GM18868 (cell line): ENCODE measurements at regions not wholly inside any gene's neighbourhood (a gene's known extent, or its start where the extent isn't known, plus 50 kb on each side); places are given as distances from the start of the nearest gene placed in this dataset.
"Not testable (repeated sequence)": the region's sequence is repeated elsewhere in the genome, so short reads cannot be mapped to it uniquely, and the experiment has no call there.

Source experiments
- ATAC-seq: cut with Tn5 transposase; IDR thresholded peaks from one replicate; pipeline ENCODE4 v1.9.1; 2021; ENCODE audit warnings: mild to moderate bottlenecking, moderate library complexity; ENCODE audit not compliant: unreplicated experiment

- no peak for ATAC-seq
Observed at GRCh38 chr14:71384007-71384845, 477.0 kb downstream of the PCNX1 start.

DNA sequence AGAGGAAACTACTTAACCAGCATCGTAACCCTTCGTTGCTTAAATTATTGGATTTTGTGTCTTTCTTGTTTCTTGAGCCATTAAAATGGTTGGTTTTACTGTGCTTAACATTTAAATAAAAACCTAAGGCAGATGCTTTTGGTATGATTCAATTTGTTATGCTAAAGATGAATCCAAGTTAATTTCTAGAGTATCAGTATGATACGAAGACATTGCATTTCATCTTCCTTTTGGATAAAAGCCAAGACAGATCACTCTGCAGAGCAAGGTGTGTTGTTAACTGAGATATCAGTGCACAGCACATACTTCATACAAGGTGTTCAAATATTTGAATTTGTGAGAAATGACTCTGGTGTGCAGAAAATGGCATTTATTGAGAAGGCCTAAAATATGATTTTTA is 480.5 kb downstream of the PCNX1 start:
- ATAC-seq, result no peak

DNA sequence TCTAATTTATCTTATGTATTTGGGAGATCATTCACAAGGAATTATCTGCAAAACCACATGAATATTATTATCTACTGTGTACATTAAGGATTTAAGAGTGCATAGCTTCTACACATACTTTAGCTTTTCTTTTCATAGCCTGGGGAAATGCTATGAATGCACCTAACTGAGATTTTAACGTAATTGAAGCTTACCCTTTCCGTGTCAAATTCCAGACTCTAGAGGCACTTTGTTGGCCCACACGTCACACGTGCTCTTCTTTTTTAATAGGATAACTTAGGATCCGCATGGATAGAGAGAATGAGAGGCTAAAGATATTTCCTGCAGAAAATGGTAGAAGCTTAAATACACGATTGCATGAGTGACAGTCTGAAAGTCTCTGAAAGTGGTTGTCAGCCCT is 481.1 kb downstream of the PCNX1 start:
- no peak for ATAC-seq

- ATAC-seq, result no peak
Observed at GRCh38 chr14:71388862-71389261, 481.6 kb downstream of the PCNX1 start.

DNA sequence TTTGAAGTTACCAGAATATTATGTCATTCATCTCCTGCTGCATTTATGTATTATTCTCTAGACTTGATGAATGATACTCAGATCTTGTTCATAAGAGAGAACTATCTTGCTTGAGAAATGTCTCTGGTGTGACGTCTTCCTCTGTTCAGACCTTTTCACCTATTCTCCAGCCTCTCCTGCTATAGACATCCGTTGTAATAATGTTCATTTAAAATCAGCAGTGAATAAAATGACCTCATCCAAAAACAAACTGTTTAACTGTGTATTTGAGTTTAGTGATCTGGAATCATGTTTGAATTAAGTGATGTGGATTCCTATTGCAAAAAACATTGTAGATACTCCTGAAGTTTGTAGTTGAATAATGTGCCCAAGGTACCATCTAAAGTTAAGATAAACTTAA is 487.1 kb downstream of the PCNX1 start:
- ATAC-seq, result no peak

DNA sequence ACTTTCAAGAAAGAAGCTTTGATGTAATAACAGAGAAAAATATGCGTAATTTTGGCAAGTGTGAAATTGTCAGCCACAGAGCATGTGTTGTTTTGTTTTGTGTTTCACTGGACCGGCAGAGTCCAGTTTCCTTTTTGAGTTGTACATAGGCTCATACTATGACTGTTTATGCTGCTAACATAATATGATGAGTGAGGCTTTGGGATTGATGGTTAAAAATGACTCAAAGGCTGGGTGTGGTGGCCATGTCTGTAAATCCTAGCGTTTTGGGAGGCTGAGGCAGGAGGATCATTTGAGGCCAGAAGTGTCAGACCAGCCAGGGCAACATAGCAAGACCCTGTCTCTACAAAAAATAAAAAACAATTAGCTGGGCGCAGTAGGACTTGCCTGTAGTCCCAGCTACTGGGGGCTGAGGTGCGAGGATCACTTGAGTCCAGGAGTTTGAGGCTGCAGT is 487.9 kb downstream of the PCNX1 start:
- no peak for ATAC-seq

DNA sequence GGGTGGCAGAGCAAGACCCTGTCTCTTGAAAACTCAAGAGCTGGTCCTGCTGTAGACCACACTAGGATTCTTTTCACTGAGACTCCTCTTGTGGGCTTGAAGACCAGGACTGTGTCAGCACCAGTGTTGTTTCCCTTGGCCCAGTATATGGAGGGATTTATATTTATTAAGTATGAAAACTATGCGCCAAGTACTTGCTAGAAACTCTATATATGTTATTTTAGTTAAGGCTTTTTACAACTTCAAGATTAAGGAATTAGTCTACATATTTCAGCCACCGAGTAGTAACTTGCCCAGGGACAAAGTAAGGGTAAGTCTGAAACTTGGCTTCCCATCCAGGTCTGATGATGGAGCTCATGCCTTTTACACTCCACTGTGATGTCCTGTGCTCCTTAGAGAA is 488.4 kb downstream of the PCNX1 start:
- ATAC-seq, result no peak

DNA sequence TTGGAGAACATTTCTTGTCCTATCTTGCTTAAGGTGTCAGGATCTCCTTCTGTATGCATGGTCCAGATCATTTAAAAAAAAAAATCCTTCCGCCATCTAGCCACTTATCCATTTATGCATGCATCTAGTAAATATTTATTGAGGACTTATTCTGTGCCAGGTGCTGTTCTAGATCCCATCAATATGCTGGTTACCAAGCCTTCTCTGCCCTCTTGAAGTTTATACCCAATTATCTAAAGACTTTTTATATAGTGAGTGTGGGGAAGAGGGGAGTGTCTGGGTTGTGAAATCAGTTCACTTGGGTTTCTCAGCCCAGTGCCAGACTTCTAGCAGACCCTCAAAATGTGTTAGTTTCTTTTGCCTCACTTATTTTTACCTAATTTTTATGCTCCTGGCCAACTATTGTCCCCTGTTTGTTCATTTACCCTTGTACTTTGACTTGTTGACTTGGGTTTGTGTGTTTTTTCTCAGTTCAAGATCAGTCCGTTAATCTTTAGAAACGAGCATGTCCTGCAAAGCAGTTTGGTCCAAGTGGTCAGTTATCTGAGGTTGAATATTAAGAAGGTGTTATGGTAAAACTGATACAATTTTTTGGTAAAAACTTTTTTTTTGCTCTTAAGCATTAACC is 488.9 kb downstream of the PCNX1 start:
- no peak for ATAC-seq

GRCh38 chr14:71397371-71397770 is 490.1 kb downstream of the PCNX1 start:
- ATAC-seq, result no peak

- no peak for ATAC-seq
Observed at GRCh38 chr14:71398450-71398849, 491.2 kb downstream of the PCNX1 start.

GRCh38 chr14:71399057-71399487 is 491.8 kb downstream of the PCNX1 start:
- ATAC-seq, result peak; percentile 70

DNA sequence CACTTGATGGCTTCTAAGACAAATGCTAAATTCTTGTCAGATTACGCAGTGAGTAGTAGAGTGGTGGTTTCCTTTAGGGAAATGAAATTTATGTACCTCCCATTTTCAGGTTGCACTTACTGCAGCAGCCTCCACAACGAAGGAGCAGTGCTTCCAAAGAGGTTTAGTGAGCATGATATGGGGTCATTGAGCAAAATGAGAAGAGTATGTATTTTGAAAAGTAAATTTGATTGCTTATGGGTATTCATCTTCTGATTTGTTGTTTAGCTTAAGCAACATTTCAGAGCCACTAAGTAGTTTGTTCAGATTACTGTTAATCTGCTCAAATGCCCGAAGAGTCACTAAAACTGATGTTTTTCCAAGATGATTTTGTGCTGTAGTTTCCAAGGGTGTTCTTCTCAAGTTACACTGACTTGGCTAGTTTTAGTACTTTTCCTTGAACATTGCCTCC is 493.6 kb downstream of the PCNX1 start:
- peak; percentile 36 for ATAC-seq

- ATAC-seq, result not testable (repeated sequence)
Observed at GRCh38 chr14:71402415-71402814, 495.2 kb downstream of the PCNX1 start.

- ATAC-seq, result peak; percentile 61
Observed at GRCh38 chr14:71403656-71404055, 496.4 kb downstream of the PCNX1 start.

GRCh38 chr14:71405676-71406075 is 498.4 kb downstream of the PCNX1 start:
- ATAC-seq, result no peak

DNA sequence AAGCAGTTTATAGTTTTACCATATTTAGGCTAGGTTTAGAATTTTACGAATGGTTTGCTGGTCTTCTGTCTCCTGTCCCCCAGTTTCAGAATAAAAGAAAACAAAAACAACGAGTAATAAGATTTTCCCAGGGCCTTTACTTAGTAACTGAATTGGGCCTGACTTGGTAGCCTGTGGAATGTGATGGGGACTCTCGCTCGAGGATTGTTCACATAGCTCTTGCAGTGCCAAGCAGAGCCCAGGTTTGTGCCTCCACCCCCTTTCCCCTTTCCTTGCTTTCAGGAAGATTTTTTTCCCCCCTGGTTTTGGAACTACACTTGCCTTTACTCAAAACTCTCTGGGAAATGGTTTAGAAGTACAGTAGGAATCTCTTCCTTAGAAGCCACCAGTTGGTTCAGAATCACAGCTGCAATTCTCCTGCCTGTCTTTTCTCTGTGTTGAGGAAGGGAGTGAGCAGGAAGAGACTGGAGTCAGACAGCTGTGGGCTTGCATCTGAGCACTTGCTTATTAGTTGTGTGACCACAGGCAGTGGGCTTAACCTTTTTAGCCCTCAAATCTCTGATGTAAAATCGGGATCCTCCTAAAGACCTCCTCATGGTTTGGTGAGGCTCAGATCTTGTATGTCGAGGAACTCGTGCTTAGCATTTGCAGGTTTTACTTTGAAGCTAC is 501.2 kb downstream of the PCNX1 start:
- ATAC-seq, result no peak

DNA sequence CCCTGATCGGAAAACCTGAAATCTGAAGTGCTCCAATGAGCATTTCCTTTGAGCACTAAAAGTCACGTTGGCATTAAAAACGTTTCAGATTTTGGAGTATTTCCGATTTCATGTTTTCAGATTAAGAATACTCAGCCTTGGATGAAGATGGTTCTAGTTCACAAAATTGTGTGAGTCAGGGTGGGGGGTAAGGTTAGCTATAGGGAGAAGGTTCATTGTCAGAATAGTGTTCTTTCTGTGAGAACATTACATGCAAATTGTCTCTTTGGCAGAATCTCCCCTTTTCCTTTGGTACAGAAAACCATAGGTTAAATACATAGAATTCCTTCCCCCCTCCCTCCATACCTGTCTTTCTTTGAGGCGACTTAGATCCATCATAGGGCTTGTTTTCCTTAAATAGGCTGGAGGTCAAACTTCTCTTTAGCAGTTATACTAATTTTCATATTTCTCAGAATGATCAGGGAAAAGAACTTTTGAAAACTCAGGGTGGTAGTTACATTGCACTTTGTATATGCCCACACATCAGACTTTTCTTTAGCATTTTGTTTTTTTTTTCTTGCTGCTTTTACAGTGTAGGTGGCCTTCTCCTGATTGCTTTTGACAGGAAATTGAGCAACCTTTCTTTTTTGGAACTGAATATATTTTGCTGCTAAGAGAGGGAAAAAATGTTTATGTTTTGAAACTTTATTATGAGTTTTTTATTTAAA is 503.5 kb downstream of the PCNX1 start:
- no peak for ATAC-seq

GRCh38 chr14:71411285-71411595 is 504.0 kb downstream of the PCNX1 start:
- ATAC-seq, result no peak

DNA sequence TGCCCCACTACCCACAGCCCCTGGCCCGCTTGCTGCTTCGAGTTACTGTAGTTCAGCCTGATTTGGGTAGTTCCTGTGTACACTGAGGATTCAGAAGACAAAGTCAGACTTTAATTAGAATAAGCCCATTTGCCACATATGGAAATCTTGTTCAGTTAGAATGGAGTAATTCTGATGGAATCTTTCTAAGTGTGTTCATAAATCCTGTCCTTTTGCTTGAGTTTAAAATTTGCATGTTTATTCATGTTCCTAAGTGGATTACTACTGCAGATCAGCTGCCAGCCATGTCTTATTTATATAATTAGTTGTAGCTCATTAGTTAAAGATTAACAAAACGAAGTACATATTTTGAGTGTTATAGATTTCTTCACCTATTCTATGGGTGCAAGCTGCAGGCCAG is 504.5 kb downstream of the PCNX1 start:
- no peak for ATAC-seq

GRCh38 chr14:71414631-71415403 is 507.6 kb downstream of the PCNX1 start:
- ATAC-seq, result no peak

GRCh38 chr14:71415404-71415690 is 508.1 kb downstream of the PCNX1 start:
- ATAC-seq, result no peak
